Skeletal muscle satellite cell (primary cell): ENCODE measurements at regions not wholly inside any gene's neighbourhood (a gene's known extent, or its start where the extent isn't known, plus 50 kb on each side); places are given as distances from the start of the nearest gene placed in this dataset.

Experiments used
- H3K27me3 ChIP-seq: 2 replicates; pipeline ENCODE4 v1.7.0; 2013; ENCODE audit warnings: low read length; ENCODE audit not compliant: control insufficient read depth, insufficient read depth
- H3K36me3 ChIP-seq: 2 replicates; pipeline ENCODE4 v1.7.0; 2013; ENCODE audit warnings: mild to moderate bottlenecking, control low read depth, low read length; ENCODE audit not compliant: insufficient read depth
- H3K4me1 ChIP-seq: 2 replicates; pipeline ENCODE4 v1.7.0; 2013; ENCODE audit warnings: low read length; ENCODE audit not compliant: control insufficient read depth, insufficient read depth
- H3K4me2 ChIP-seq: 2 replicates; pipeline ENCODE4 v1.7.0; 2013; ENCODE audit warnings: mild to moderate bottlenecking, low read length
- H3K4me3 ChIP-seq: 2 replicates; pipeline ENCODE4 v1.7.0; 2013; ENCODE audit warnings: low read length
- H3K9ac ChIP-seq: 2 replicates; pipeline ENCODE4 v1.7.0; 2013; ENCODE audit warnings: mild to moderate bottlenecking, low read depth, low read length, moderate library complexity
- H3K9me3 ChIP-seq: replicated peaks from 2 replicates; pipeline ENCODE4 v1.7.0; 2013; ENCODE audit warnings: mild to moderate bottlenecking, control low read depth, low read length

DNA sequence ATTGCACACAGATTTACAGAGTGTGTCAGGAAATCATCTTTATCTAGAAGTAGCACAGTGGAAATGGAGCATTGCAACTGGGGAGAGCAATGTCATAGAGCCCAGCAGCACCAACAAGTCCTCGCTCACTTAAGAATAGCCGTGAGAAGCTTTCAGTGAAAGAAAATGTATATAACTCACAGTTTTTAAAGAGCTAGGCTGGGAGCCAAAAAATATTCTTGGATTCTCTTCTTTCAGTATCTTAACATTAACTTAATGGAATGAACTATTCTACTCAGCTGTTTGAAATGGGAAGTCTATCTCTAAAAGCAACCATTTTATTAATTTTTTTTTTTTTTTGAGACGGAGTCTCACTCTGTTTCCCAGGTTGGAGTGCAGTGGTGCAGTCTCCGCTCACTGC is 329.6 kb downstream of the COG6 start:
- Histone ChIP-seq H3K9me3 (no peaks in the 10 kb centered on the region), H3K4me3 (no peak overlapping the region), H3K27me3 (no peaks in the 10 kb centered on the region), H3K9ac (no peak overlapping the region), H3K4me2 (no peak overlapping the region), H3K36me3 (no peaks in the 10 kb centered on the region), H3K4me1 (no peaks in the 10 kb centered on the region)

DNA sequence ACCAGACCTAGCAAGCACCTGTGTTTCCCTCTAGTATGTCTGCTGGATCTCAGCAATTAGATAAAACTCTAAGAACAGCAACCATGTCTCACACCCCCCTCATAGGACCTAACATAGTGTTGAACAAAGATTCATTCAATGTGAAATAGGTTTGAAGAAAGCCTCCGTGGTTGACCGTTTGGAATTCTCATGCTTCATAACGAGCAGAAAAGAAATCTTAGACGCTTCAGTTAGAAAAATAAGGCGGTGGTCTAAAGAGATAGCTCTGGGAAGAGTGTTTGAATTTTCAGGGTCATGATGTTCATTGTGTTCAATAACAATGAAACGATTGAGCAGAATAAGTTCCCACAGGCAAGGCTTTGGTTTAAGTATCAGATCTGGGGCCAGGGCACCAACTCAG is 332.9 kb downstream of the COG6 start:
- H3K4me3 ChIP-seq, result no peak overlapping the region
- H3K36me3 ChIP-seq, result no peaks in the 10 kb centered on the region
- H3K27me3 ChIP-seq, result no peaks in the 10 kb centered on the region
- H3K9ac ChIP-seq, result no peak overlapping the region
- no peak overlapping the region for H3K4me2 ChIP-seq
- no peaks in the 10 kb centered on the region for H3K9me3 ChIP-seq
- H3K4me1 ChIP-seq, result no peaks in the 10 kb centered on the region

DNA sequence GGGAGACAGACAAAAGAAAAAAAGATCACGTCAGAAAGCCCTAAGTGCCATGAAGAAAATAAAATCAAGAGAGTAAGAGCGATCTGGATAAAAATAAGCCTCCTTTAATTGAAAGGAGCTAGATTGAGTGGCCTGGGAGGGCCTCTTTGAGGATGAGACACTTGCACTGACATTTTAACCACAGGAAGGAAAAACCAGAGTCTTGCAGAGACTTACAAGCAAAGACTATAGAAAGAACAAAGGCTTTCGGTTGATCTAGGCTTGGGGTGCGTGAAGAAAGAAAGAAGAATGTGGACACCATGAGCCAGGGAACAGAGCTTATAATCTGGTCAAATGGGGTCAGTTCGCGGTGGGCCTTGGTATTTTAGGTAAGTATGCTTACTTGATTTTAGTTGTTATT is 342.7 kb downstream of the COG6 start:
- Histone ChIP-seq H3K4me2 (no peak overlapping the region), H3K4me3 (no peak overlapping the region), H3K4me1 (no peaks in the 10 kb centered on the region), H3K9ac (no peak overlapping the region), H3K36me3 (no peaks in the 10 kb centered on the region), H3K9me3 (no peaks in the 10 kb centered on the region), H3K27me3 (peaks cover 19% of the 10 kb centered on the region)

- H3K9me3 ChIP-seq, result no peaks in the 10 kb centered on the region
- no peaks in the 10 kb centered on the region for H3K4me1 ChIP-seq
- H3K9ac ChIP-seq, result no peak overlapping the region
- H3K4me3 ChIP-seq, result no peak overlapping the region
- H3K4me2 ChIP-seq, result no peak overlapping the region
- no peaks in the 10 kb centered on the region for H3K36me3 ChIP-seq
- H3K27me3 ChIP-seq, result peaks cover 14% of the 10 kb centered on the region
Observed at GRCh38 chr13:40002016-40002415, 346.6 kb downstream of the COG6 start.

DNA sequence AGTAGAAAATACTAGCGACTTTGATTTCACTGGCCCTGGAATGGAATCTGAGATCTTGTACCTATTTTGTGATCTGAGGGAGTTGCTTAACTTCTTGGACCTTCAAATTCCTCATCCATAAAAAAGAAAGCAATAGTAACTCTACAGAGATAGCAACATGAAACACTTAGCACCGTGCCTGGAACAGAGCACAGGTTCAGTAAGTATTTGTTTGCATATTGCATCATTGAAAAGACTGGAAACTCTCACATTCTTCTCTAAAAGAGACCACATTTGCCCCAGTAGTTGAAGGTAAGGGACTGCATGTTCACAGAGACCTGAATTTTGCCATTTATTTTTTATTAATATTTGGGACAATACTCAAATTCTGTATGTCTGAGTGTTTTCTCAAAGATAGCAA is 358.1 kb downstream of the COG6 start:
- Histone ChIP-seq H3K27me3 (no peaks in the 10 kb centered on the region), H3K4me1 (peaks cover 3% of the 10 kb centered on the region), H3K4me2 (no peak overlapping the region), H3K9ac (no peak overlapping the region), H3K4me3 (no peak overlapping the region), H3K9me3 (no peaks in the 10 kb centered on the region), H3K36me3 (no peaks in the 10 kb centered on the region)

DNA sequence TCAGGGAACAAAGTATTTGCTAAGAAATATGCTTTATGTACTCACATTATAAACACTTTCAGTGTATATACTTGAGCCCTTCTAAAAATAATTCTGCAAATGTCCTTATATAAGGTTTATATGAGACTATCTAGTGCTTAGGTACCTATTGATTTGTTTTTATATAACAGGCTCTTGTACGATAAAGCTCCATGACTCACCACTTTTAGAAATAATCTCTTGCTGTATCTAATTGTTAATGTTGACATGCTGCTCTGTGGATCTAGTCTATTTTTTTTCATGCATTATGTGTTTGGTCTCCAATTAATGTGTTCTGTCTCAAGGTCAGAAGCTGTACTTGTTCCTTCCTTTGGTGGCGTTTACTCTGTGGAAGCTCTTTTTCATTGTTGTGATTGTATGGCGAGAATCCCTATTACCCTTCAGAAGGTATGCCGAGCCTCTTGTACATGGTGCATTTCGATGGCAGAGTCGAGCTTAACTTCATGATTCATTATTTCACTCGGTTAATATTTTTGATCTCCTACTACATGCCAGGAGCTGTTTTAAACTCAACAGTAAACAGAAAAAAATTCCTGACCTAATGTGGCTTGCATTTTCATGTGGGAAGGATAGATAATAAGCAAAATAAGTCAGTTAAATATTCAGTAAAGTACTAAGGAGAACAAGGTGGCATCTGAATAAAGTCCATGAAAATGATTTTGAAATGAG is 361.6 kb downstream of the COG6 start:
- Histone ChIP-seq H3K4me3 (no peak overlapping the region), H3K36me3 (no peaks in the 10 kb centered on the region), H3K9ac (no peak overlapping the region), H3K27me3 (no peaks in the 10 kb centered on the region), H3K4me2 (no peak overlapping the region), H3K9me3 (no peaks in the 10 kb centered on the region), H3K4me1 (peaks cover 3% of the 10 kb centered on the region)

- H3K4me1 ChIP-seq, result peaks cover 3% of the 10 kb centered on the region
- H3K4me2 ChIP-seq, result no peak overlapping the region
- no peaks in the 10 kb centered on the region for H3K9me3 ChIP-seq
- H3K36me3 ChIP-seq, result no peaks in the 10 kb centered on the region
- no peaks in the 10 kb centered on the region for H3K27me3 ChIP-seq
- H3K9ac ChIP-seq, result no peak overlapping the region
- no peak overlapping the region for H3K4me3 ChIP-seq
Observed at GRCh38 chr13:40017662-40018262, 362.3 kb downstream of the COG6 start.

GRCh38 chr13:40023595-40024203 is 368.2 kb downstream of the COG6 start:
- peaks cover 19% of the 10 kb centered on the region for H3K4me1 ChIP-seq
- H3K27me3 ChIP-seq, result no peaks in the 10 kb centered on the region
- H3K4me2 ChIP-seq, result peak overlapping the region; percentile 9
- H3K4me3 ChIP-seq, result no peak overlapping the region
- H3K9me3 ChIP-seq, result no peaks in the 10 kb centered on the region
- no peak overlapping the region for H3K9ac ChIP-seq
- H3K36me3 ChIP-seq, result no peaks in the 10 kb centered on the region

GRCh38 chr13:40024204-40024966 is 368.9 kb downstream of the COG6 start:
- H3K4me3 ChIP-seq, result no peak overlapping the region
- H3K4me1 ChIP-seq, result peaks cover 19% of the 10 kb centered on the region
- no peaks in the 10 kb centered on the region for H3K9me3 ChIP-seq
- H3K4me2 ChIP-seq, result peak overlapping the region; percentile 18
- H3K9ac ChIP-seq, result peak overlapping the region; percentile 12
- no peaks in the 10 kb centered on the region for H3K36me3 ChIP-seq
- H3K27me3 ChIP-seq, result no peaks in the 10 kb centered on the region

DNA sequence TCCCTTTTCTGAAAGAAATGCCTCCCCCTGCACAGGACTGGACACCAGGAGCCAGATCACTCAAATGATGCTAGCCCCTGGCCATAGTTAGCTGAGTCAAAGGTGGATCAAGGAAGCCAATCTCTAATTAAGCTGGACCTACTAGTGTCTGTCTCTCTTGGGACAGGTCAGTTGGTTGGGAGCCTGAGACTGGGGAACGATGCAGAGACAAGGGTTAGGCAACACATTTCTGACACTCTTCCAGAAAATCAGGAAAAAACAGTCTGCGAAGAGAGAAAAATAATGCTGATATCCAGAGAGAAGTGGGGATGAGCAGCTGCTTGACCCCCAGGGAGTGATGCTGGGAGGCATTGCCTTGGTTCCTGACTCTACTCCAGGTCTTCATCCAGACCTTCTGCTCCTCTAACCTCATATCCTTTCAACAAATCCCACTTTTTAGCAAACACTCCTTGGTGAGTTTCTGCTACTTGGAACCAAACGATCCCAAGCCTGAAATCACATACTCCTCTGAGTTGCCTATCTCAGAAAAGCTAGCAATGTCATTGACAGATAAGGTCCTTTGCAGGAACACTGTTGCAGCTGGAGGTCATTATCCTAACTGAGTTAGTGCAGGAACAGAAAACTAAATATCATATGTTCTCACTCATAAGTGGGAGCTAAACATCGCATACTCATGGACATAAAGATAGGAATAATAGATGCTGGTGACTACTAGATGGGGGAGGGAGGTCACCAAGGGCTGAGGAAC is 369.7 kb downstream of the COG6 start:
- Histone ChIP-seq H3K4me2 (peak overlapping the region; percentile 18), H3K4me3 (no peak overlapping the region), H3K4me1 (peaks cover 20% of the 10 kb centered on the region), H3K36me3 (no peaks in the 10 kb centered on the region), H3K27me3 (no peaks in the 10 kb centered on the region), H3K9ac (peak overlapping the region; percentile 12), H3K9me3 (no peaks in the 10 kb centered on the region)

DNA sequence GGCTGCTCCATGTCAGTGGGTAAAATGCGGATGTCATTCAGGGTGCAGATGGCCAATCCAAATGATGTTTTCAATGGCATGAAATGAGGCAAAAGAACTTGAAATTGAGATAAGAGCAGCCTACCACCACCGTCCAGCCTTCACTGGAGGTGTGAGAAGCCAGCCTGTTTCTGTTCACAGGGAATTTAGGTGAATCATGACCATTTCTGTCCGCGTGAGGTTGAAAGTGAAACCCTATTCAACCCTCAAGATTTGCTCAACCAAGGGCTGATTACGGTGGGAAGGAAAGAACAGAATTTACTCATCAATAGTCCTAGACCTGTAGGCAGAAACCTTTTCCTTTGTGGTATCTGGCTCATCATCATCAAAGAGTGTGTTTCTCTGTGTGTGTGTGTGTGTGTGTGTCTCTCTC is 370.7 kb downstream of the COG6 start:
- no peak overlapping the region for H3K4me3 ChIP-seq
- no peaks in the 10 kb centered on the region for H3K36me3 ChIP-seq
- peaks cover 30% of the 10 kb centered on the region for H3K4me1 ChIP-seq
- H3K9ac ChIP-seq, result no peak overlapping the region
- no peak overlapping the region for H3K4me2 ChIP-seq
- H3K9me3 ChIP-seq, result no peaks in the 10 kb centered on the region
- H3K27me3 ChIP-seq, result no peaks in the 10 kb centered on the region
